ENCODE measurements at regions not wholly inside any gene's neighbourhood (a gene's known extent, or its start where the extent isn't known, plus 50 kb on each side); places are given as distances from the start of the nearest gene placed in this dataset.

- H3K9me3 ChIP-seq (ENCODE audit: control insufficient read depth in 2 of 3, low read length in 3 of 3) = no peaks in the 10 kb centered on the region
- Mint-ChIP-seq H3K4me3 (no peak overlapping the region), H3K27me3 (no peaks in the 10 kb centered on the region), H3K9me3 (peaks cover 0 to 15% (median 2%) of the 10 kb centered on the region in 11 donors), H3K4me1 (no peaks in the 10 kb centered on the region), H3K36me3 (no peaks in the 10 kb centered on the region), H3K27ac (no peak overlapping the region)
- no peak for DNase-seq
- no peaks in the 10 kb centered on the region for H3K27me3 ChIP-seq (ENCODE audit: control insufficient read depth in 2 of 2, insufficient read depth in 2 of 2, low read length in 2 of 2)
- no peak overlapping the region for H3K4me3 ChIP-seq (ENCODE audit: low read length)
- no peaks in the 10 kb centered on the region for H3K36me3 ChIP-seq (ENCODE audit: control insufficient read depth in 2 of 3, insufficient read depth in 3 of 3, low read length in 3 of 3)
- no peaks in the 10 kb centered on the region for H3K4me1 ChIP-seq (ENCODE audit: control insufficient read depth in 2 of 2, insufficient read depth in 2 of 2, low read length in 2 of 2)
- ATAC-seq = no peak
- intact Hi-C loops (cut with micrococcal nuclease) = no loop called here
- ChIA-PET POLR2A (no interaction called here), CTCF (no interaction called here)
- H3K27ac ChIP-seq (ENCODE audit: low read depth, low read length) = no peak overlapping the region
Measured at GRCh38 chr7:85882335-85882734, 695.5 kb upstream of the SEMA3D start.

DNA sequence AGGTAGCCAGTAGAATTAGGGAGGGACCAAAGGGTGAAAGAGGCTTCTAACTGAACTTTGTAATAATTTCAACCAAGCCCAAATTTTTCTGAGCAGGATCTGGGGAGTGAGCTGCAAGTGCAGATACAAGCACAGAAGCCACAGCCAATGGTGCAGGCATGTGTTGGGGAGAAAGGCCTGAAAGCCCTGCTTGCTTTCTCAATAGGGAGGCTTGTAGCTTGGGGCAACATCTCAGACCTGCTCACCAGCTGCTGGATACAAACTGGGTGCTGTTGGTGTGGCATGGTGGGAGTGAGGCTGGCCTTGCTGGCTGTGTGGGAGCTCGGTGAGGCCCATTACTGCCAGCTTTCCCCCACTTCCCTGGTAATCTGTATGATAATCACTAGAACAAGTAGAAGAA lies 688.5 kb upstream of the SEMA3D start:
- ATAC-seq = no peak
- Mint-ChIP-seq H3K27me3 (no peaks in the 10 kb centered on the region), H3K4me1 (no peaks in the 10 kb centered on the region), H3K9me3 (peaks cover 0 to 24% (median 4%) of the 10 kb centered on the region in 11 donors), H3K36me3 (no peaks in the 10 kb centered on the region), H3K27ac (no peak overlapping the region), H3K4me3 (no peak overlapping the region)
- Histone ChIP-seq H3K36me3 (ENCODE audit: control insufficient read depth in 2 of 3, insufficient read depth in 3 of 3, low read length in 3 of 3) (no peaks in the 10 kb centered on the region), H3K9me3 (ENCODE audit: control insufficient read depth in 2 of 3, low read length in 3 of 3) (no peaks in the 10 kb centered on the region), H3K4me3 (ENCODE audit: low read length) (no peak overlapping the region), H3K4me1 (ENCODE audit: control insufficient read depth in 2 of 2, insufficient read depth in 2 of 2, low read length in 2 of 2) (no peaks in the 10 kb centered on the region), H3K27ac (ENCODE audit: low read depth, low read length) (no peak overlapping the region), H3K27me3 (ENCODE audit: control insufficient read depth in 2 of 2, insufficient read depth in 2 of 2, low read length in 2 of 2) (no peaks in the 10 kb centered on the region)
- intact Hi-C loops (cut with micrococcal nuclease) = no loop called here
- ChIA-PET CTCF (no interaction called here), POLR2A (no interaction called here)
- no peak for DNase-seq

DNA sequence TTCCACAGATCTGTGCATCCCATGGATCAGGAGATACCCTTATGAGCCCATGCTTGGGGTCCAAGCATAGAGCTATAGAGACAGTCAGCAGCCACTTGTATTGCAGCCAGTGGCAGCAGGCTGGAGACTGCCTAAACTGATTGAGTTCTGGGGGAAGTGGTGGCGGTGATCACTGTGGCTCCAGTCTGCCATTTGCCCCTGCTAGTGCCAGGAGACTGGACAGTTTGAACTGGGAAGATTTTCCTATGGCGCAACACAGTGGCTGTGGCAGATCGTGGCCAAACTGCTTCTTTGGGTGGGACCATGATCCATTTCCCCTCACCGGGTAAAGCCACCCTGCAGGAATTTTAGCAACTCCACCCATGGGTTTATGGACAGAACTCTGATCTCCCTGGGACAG lies 679.7 kb upstream of the SEMA3D start:
- no peak for ATAC-seq
- peaks cover 3 to 29% (median 10%) of the 10 kb centered on the region in 11 donors for H3K9me3 Mint-ChIP-seq
- no peak overlapping the region for H3K27ac Mint-ChIP-seq
- H3K4me1 Mint-ChIP-seq = no peaks in the 10 kb centered on the region
- ChIA-PET POLR2A (no interaction called here), CTCF (no interaction called here)
- DNase-seq = no peak
- intact Hi-C loops (cut with micrococcal nuclease) = no loop called here
- Histone ChIP-seq H3K4me1 (ENCODE audit: control insufficient read depth in 2 of 2, insufficient read depth in 2 of 2, low read length in 2 of 2) (no peaks in the 10 kb centered on the region), H3K36me3 (ENCODE audit: control insufficient read depth in 2 of 3, insufficient read depth in 3 of 3, low read length in 3 of 3) (no peaks in the 10 kb centered on the region), H3K27ac (ENCODE audit: low read depth, low read length) (no peak overlapping the region), H3K4me3 (ENCODE audit: low read length) (no peak overlapping the region), H3K27me3 (ENCODE audit: control insufficient read depth in 2 of 2, insufficient read depth in 2 of 2, low read length in 2 of 2) (no peaks in the 10 kb centered on the region), H3K9me3 (ENCODE audit: control insufficient read depth in 2 of 3, low read length in 3 of 3) (peaks cover 0 to 6% (median 0%) of the 10 kb centered on the region in 3 experiments)
- H3K36me3 Mint-ChIP-seq = peaks cover 0 to 7% (median 0%) of the 10 kb centered on the region in 5 donors
- no peaks in the 10 kb centered on the region for H3K27me3 Mint-ChIP-seq
- no peak overlapping the region for H3K4me3 Mint-ChIP-seq

- no peaks in the 10 kb centered on the region for H3K4me1 ChIP-seq (ENCODE audit: control insufficient read depth in 2 of 2, insufficient read depth in 2 of 2, low read length in 2 of 2)
- no peak overlapping the region for H3K4me3 ChIP-seq (ENCODE audit: low read length)
- ATAC-seq = no peak
- H3K27ac Mint-ChIP-seq = no peak overlapping the region
- no peaks in the 10 kb centered on the region for H3K36me3 ChIP-seq (ENCODE audit: control insufficient read depth in 2 of 3, insufficient read depth in 3 of 3, low read length in 3 of 3)
- no peak overlapping the region for H3K4me3 Mint-ChIP-seq
- H3K27ac ChIP-seq (ENCODE audit: low read depth, low read length) = no peak overlapping the region
- no peak for DNase-seq
- peaks cover 0 to 5% (median 0%) of the 10 kb centered on the region in 11 donors for H3K9me3 Mint-ChIP-seq
- CTCF ChIA-PET = no interaction called here
- intact Hi-C loops (cut with micrococcal nuclease) = no loop called here
- POLR2A ChIA-PET = no interaction called here
- H3K36me3 Mint-ChIP-seq = no peaks in the 10 kb centered on the region
- H3K27me3 Mint-ChIP-seq = no peaks in the 10 kb centered on the region
- no peaks in the 10 kb centered on the region for H3K27me3 ChIP-seq (ENCODE audit: control insufficient read depth in 2 of 2, insufficient read depth in 2 of 2, low read length in 2 of 2)
- H3K4me1 Mint-ChIP-seq = no peaks in the 10 kb centered on the region
- H3K9me3 ChIP-seq (ENCODE audit: control insufficient read depth in 2 of 3, low read length in 3 of 3) = no peaks in the 10 kb centered on the region
Measured at GRCh38 chr7:85851571-85852193, 664.8 kb upstream of the SEMA3D start.

- H3K9me3 Mint-ChIP-seq = peaks cover 0 to 4% (median 0%) of the 10 kb centered on the region in 11 donors
- Histone ChIP-seq H3K4me3 (ENCODE audit: low read length) (no peak overlapping the region), H3K27ac (ENCODE audit: low read depth, low read length) (no peak overlapping the region), H3K9me3 (ENCODE audit: control insufficient read depth in 2 of 3, low read length in 3 of 3) (no peaks in the 10 kb centered on the region), H3K36me3 (ENCODE audit: control insufficient read depth in 2 of 3, insufficient read depth in 3 of 3, low read length in 3 of 3) (no peaks in the 10 kb centered on the region), H3K27me3 (ENCODE audit: control insufficient read depth in 2 of 2, insufficient read depth in 2 of 2, low read length in 2 of 2) (no peaks in the 10 kb centered on the region), H3K4me1 (ENCODE audit: control insufficient read depth in 2 of 2, insufficient read depth in 2 of 2, low read length in 2 of 2) (no peaks in the 10 kb centered on the region)
- POLR2A ChIA-PET = no interaction called here
- H3K36me3 Mint-ChIP-seq = no peaks in the 10 kb centered on the region
- no peak for ATAC-seq
- intact Hi-C loops (cut with micrococcal nuclease) = no loop called here
- H3K4me1 Mint-ChIP-seq = no peaks in the 10 kb centered on the region
- no peaks in the 10 kb centered on the region for H3K27me3 Mint-ChIP-seq
- H3K27ac Mint-ChIP-seq = no peak overlapping the region
- DNase-seq = no peak
- no peak overlapping the region for H3K4me3 Mint-ChIP-seq
- CTCF ChIA-PET = no interaction called here
Measured at GRCh38 chr7:85850381-85850780, 663.5 kb upstream of the SEMA3D start.

DNA sequence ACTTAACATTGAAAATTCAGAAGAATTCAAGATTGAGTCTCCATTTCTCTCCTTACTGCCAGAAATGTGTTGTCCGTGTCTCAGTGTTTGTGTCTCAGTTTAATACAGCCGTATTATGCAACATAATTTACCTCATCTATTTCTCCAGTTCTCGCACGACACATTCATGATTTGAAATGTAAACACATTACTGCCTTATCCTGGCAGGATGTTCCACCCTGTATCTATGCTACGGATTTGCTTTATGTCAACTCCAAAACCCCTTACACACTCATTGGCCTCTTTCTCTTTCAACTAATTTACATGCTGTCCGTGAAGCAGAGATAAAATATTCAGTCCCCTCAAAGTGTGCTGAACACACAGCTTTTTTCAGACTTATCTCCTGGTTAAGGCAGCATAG lies 653.7 kb upstream of the SEMA3D start:
- ATAC-seq (no peak), DNase-seq (no peak)
- no peak overlapping the region for H3K4me3 ChIP-seq (ENCODE audit: low read length)
- no peak overlapping the region for H3K27ac Mint-ChIP-seq
- no peaks in the 10 kb centered on the region for H3K36me3 ChIP-seq (ENCODE audit: control insufficient read depth in 2 of 3, insufficient read depth in 3 of 3, low read length in 3 of 3)
- no peak overlapping the region for H3K27ac ChIP-seq (ENCODE audit: low read depth, low read length)
- no peaks in the 10 kb centered on the region for H3K27me3 ChIP-seq (ENCODE audit: control insufficient read depth in 2 of 2, insufficient read depth in 2 of 2, low read length in 2 of 2)
- H3K27me3 Mint-ChIP-seq = no peaks in the 10 kb centered on the region
- H3K9me3 ChIP-seq (ENCODE audit: control insufficient read depth in 2 of 3, low read length in 3 of 3) = no peaks in the 10 kb centered on the region
- no peak overlapping the region for H3K4me3 Mint-ChIP-seq
- ChIA-PET CTCF (no interaction called here), POLR2A (no interaction called here)
- intact Hi-C loops (cut with micrococcal nuclease) = no loop called here
- H3K9me3 Mint-ChIP-seq = peaks cover 0 to 13% (median 3%) of the 10 kb centered on the region in 11 donors
- H3K36me3 Mint-ChIP-seq = no peaks in the 10 kb centered on the region
- no peaks in the 10 kb centered on the region for H3K4me1 ChIP-seq (ENCODE audit: control insufficient read depth in 2 of 2, insufficient read depth in 2 of 2, low read length in 2 of 2)
- H3K4me1 Mint-ChIP-seq = no peaks in the 10 kb centered on the region

DNA sequence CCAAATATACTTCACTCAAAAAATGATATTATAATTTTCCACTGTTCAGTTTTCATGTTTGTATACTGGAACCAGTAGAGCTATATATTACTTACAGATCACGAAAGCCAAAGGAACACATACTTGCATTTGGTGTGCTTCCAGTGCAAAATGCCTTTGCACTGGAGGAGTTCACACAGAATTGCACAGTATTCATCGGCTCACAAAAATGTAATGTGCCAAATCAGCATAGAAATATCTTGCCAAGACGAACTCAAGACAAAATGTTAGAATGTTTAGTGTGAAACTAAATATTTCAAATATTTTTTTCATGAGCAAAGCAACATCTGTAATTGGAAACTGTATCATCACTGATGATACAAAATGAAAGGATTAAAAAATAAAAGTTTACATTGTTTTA lies 646.2 kb upstream of the SEMA3D start:
- no peak overlapping the region for H3K27ac ChIP-seq (ENCODE audit: low read depth, low read length)
- ATAC-seq (no peak), DNase-seq (no peak)
- Mint-ChIP-seq H3K4me3 (no peak overlapping the region), H3K27ac (no peak overlapping the region), H3K9me3 (peaks cover 0 to 5% (median 0%) of the 10 kb centered on the region in 11 donors), H3K4me1 (no peaks in the 10 kb centered on the region), H3K27me3 (no peaks in the 10 kb centered on the region), H3K36me3 (no peaks in the 10 kb centered on the region)
- no peak overlapping the region for H3K4me3 ChIP-seq (ENCODE audit: low read length)
- intact Hi-C loops (cut with micrococcal nuclease) = no loop called here
- H3K4me1 ChIP-seq (ENCODE audit: control insufficient read depth in 2 of 2, insufficient read depth in 2 of 2, low read length in 2 of 2) = no peaks in the 10 kb centered on the region
- H3K36me3 ChIP-seq (ENCODE audit: control insufficient read depth in 2 of 3, insufficient read depth in 3 of 3, low read length in 3 of 3) = no peaks in the 10 kb centered on the region
- no peaks in the 10 kb centered on the region for H3K9me3 ChIP-seq (ENCODE audit: control insufficient read depth in 2 of 3, low read length in 3 of 3)
- no peaks in the 10 kb centered on the region for H3K27me3 ChIP-seq (ENCODE audit: control insufficient read depth in 2 of 2, insufficient read depth in 2 of 2, low read length in 2 of 2)
- POLR2A ChIA-PET = no interaction called here
- CTCF ChIA-PET = no interaction called here

Data from naive thymus-derived CD4-positive, alpha-beta T cell (primary cell).